Dermis blood vessel endothelial cell (primary cell): ENCODE measurements at regions not wholly inside any gene's neighbourhood (a gene's known extent, or its start where the extent isn't known, plus 50 kb on each side); places are given as distances from the start of the nearest gene placed in this dataset.
"Not testable (repeated sequence)": the region's sequence is repeated elsewhere in the genome, so short reads cannot be mapped to it uniquely, and the experiment has no call there.

ENCODE experiments used
- DNase-seq: peaks from one replicate; pipeline ENCODE4 v3.0.0; 2010

DNA sequence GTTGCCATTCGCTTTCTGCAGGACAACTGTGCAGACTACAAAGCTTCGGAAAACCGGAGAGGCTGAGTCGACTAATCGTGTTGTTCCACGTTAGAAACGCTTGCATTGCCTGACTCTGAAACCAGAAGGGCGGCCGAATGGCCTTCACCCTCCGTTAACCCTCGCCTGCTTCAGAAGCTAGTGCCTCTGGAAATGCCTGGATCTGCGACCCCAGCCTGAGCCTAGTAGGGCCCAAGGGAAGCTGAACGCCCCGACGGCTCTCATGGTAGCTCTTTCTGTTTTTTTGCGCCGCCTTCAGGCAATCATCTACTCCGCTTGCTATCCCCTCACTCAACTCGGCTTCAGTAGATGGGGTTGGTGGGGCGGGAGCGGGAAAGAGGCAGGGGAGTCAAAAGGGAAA lies 117.3 kb downstream of the PPIAL4A start:
- DNase-seq: not testable (repeated sequence)

DNA sequence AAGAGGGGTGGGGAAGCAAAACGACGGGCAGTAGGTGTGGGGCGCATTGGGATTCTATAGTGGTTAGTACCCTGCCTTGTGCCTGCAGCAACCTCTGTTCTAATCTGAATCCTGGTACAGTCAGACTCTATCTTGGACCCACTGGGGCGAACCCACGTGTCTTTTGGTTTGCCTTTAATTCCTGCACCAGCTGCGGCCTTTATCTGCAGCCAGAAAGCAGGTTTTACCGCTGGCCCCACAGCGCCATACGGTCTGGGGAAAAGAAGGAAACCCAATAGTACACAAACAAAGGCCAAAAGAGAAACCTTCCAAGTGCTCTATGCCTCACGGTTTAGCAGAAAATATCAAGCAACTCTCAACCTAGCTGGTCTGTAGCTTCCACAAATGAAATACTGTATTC lies 118.2 kb downstream of the PPIAL4A start:
- not testable (repeated sequence) for DNase-seq

DNA sequence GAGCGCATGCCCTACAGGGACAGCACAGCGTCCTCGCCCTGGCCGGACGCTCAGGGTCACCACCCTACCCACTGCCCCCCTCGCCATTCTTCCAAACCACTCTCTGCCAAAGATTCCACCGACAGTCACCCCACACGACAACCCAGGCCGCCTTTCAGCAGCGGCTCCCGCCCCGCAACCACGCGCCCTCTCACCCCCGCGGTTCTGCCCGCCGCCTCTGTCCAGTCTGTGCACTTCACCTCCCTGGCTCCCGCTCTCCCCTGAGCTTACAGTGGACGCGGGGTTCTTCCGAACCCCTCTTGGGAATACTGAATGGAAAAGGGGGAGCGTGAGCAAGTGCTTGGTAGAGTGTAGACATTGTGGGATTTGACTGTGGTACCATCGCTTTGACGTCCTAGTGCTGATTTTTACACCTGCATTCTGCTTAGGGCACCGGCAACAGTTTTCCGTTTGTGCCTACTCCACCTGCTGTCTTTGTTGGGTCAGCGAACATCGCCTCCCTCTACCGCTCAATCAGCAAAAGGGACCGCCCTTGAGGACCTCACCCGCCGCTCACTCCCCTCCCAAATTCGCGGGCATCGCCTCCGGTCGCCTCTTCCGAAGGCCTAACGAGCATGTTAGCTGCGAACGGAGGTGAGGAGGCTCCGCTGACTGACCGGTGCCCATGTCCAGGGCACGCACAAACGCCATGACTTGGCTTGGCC lies 119.1 kb downstream of the PPIAL4A start:
- DNase-seq: not testable (repeated sequence)

GRCh38 chr1:121009216-121010057 lies 119.9 kb downstream of the PPIAL4A start:
- DNase-seq: not testable (repeated sequence)

DNA sequence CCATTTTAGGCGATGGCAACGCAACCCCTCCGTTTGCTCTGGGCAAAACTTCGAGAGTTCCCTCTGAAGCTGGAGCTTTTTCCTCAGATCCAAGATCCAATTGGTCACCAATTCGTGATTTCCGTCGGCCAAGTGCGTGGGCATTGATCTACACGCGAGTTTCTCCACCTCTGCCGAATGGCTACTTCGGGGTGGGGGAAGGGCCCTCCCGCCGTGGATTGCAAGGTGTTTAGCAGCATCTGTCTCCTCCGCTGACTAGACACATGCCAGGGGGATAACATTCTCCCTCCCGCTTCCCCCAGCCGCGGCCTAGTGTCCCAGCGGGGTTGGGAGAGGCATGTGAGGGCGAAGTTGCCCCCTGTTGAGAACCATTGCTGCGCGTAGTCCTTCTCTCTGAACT lies 120.6 kb downstream of the PPIAL4A start:
- not testable (repeated sequence) for DNase-seq

DNA sequence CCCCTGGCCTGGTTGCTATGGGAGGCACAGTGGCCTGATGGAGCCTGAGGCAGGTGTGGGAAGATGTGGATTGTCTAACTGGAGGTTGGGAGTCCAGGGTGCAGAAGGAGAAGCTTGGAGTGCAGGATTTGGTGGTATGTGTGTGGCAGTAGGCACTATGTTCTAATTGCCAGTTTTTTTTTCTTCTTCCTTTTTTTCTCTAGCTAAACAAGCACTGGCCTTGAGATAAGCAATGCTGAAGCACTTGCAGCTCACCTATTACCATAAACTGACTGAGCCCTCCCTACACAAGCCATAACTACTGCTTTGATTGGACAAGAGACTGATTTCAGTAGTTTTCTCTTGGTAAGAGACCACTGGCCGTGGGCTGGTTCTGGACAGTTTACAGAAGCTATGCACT lies 123.6 kb downstream of the PPIAL4A start:
- not testable (repeated sequence) for DNase-seq

GRCh38 chr1:121016182-121017028 lies 126.8 kb downstream of the PPIAL4A start:
- peak; percentile 80 for DNase-seq

- not testable (repeated sequence) for DNase-seq
These were observed 130.3 kb downstream of the PPIAL4A start for GRCh38 chr1:121019715-121020349.

- DNase-seq: peak; percentile 73
These were observed 131.0 kb downstream of the PPIAL4A start for GRCh38 chr1:121020350-121021236.

DNA sequence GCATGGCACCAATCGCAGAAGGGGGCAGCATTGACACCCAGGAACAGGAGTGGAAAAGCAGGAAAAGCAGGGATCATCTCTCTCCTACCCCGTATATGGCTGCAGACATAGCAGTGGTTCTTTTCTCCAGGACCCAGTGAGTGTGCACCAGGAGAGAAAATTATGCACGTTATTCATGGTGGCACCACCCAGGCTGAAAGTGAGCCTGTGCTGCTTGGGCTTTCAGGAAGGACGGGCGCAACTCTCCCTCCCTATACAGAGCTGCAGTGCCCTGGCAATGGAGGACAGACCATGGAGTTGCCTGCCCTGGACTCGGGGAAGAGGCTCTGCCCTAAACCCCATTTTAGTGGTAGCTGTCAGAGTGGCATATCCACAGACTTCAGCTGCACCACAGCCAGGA lies 132.1 kb downstream of the PPIAL4A start:
- DNase-seq: not testable (repeated sequence)

- not testable (repeated sequence) for DNase-seq
These were observed 143.4 kb downstream of the PPIAL4A start for GRCh38 chr1:121032878-121033494.

DNA sequence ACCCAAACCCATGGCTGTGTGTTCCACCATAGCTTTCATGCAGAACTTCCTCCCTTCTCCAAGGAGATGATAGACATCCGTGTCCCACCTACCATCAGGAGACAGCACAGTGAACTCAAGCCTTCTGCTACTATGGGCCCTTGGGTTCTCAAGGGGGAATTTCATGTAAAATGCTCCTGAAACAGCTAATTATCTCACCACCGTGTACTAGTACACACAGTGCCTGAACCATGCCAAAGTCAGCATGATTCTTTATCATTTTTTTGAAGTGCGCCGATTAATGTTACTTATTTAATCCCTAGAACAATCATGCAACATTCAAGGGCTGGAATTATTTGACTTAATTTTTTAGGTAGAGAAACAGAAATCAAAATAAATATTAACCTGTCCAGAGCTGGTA lies 147.2 kb downstream of the PPIAL4A start:
- not testable (repeated sequence) for DNase-seq

DNA sequence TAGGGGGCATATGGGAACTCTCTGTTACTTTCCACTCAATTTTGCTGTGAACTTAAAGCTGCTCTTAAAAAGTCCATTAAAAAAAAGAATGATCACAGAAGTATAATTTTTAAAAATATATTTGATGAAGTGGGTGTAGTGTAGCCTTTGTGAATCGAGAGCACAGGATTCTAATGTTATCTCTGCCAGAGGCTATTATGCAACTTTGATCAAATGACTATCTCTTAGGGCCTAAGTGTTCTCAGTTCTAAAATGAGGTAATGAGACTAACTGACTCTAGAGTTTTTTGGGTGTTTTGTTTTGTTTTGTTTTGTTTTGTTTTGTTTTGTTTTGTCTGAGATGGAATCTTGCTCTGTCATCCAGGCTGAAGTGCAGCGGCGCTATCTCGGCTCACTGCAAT lies 143.2 kb downstream of the FAM72B start:
- DNase-seq: not testable (repeated sequence)

- not testable (repeated sequence) for DNase-seq
These were observed 142.6 kb downstream of the FAM72B start for GRCh38 chr1:121041497-121041896.

DNA sequence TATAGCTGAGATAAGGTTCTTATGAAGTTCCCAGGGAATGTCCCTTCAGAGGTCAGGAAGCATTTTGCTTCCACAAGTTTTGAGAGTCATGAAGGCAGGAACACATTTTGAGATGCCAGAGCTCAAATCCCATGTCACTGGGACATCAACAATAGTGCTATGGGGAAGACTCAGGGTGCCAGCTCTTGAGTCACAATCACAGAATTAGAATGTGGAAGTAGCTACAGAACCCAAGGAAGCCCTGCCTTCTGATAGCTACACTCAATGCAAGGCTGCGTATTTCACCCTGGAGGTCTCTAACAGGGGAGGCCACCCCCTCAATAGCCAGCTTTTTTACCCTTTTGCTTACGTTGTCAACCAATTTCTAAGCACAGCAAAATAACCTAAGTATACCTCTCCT lies 141.3 kb downstream of the FAM72B start:
- not testable (repeated sequence) for DNase-seq

DNA sequence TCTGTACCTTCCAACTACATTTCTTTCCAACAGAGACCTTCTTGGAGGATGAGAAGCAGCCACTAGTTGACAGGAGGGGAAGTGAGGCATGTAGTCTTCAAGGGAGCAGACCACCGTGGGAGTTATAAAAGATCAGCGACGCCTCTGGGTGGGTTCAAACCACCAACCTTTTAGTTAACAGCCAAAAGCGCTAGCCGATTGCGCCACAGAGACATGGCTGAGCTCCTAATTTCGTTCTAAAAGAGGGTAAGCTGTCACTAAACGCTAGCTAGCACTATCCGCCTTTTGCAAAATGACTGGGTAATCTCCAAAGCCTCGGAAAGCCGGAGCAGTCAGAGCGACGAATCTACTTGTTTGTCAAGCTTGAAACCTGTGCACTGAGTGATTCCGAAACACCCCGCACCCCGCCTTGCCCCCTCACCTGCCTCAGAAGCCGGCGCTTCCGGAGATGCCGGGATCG lies 135.8 kb downstream of the FAM72B start:
- not testable (repeated sequence) for DNase-seq

DNA sequence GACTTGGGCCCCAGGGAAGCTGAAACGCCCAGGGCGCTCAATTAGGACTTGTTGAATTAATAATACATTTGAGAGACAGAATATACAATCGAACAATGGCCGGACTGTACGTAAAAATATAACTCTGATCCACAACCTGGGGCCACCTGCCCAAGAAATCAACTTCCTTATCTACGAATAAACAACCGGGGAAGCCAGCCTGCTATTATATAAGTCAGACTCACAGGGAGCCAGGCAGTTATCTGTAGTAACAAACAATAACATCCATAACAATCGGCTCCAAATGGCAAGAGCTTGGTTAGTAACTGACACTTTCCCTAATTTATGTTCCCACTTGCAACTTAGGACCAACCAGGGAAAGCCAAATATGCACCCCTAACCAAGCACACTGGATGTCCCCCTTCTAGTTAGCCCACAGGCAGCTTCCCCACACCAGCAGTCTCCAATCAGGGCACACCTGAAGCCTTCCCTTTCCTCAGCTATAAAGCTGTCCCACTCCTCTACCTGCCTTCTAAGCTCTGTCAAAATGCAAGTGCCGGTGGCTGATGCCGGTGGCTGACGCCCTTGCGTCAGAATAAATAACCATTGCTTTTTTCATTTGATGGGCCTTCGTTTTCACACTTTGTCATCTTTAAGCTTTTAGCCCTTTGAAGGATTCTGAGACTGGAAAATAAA lies 135.2 kb downstream of the FAM72B start:
- DNase-seq: not testable (repeated sequence)

DNA sequence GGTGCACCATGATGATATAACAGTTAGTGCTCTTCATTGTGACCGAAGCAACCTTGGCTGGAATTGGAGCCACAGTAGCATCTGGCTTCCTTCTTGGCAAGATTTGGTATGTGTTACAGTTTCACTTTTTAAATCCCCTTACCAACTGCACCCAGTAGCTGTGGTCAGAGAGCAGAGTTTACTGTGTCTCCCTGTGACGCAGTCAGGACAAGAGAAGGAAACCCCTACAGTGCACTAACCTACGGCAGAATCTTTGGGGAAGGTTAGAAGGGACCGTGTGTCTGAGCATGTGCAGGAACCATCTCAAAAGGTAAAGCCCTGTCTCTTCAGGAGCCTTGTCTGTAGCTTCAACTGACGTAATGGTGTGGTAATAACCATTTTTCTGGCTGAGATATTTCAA lies 134.0 kb downstream of the FAM72B start:
- DNase-seq: not testable (repeated sequence)

DNA sequence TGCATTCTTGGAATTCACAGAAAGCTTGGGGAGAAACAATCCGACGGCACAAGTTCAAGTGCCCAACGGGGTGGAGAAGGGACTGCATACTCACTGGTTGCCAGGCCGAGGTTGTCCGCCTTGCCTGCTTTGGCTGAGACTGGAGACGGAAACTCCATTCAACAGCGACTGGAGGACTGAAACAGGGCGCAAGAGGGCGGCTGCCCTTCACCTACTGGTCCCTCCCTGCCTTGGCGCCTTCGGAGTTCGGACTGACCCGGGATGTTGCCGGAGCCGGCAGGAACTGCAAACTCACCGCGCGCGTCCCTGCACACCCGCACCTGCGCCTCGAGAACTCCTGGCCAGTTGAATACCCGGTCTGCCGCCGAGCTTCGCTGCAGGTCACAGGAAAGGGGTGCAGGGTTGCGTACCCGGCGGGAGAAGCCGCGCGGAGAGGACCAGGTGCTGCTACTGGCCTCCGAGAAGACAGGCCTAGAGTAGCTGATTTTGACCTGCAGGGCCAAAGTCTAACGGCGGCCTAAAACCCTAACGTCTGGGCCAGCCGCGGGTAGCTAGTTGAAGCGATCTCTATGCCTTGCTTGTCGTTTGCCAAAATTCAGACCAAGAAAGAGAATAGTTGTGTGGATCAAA lies 132.9 kb downstream of the FAM72B start:
- DNase-seq: not testable (repeated sequence)
